Transverse colon (tissue), 3 donors: ENCODE measurements at regions not wholly inside any gene's neighbourhood (a gene's known extent, or its start where the extent isn't known, plus 50 kb on each side); places are given as distances from the start of the nearest gene placed in this dataset.

ENCODE experiments used
- EP300 ChIP-seq: sonication (generic); formaldehyde crosslinking; IDR thresholded peaks from one replicate; pipeline ENCODE4 v1.6.1; 2017; ENCODE audit warnings: antibody characterized with exemption, low read depth
- POLR2A ChIP-seq: fragments of 450-650 bp; IDR thresholded peaks from one replicate; pipeline ENCODE4 v1.6.1; 2016; ENCODE audit warnings: antibody characterized with exemption, mild to moderate bottlenecking, moderate library complexity
- POLR2AphosphoS5 ChIP-seq, 3 donors: sonication (generic); formaldehyde crosslinking; IDR thresholded peaks; one replicate each; pipeline ENCODE4 v1.6.1; 2016; ENCODE audit warnings: antibody characterized with exemption in 3 of 3

DNA sequence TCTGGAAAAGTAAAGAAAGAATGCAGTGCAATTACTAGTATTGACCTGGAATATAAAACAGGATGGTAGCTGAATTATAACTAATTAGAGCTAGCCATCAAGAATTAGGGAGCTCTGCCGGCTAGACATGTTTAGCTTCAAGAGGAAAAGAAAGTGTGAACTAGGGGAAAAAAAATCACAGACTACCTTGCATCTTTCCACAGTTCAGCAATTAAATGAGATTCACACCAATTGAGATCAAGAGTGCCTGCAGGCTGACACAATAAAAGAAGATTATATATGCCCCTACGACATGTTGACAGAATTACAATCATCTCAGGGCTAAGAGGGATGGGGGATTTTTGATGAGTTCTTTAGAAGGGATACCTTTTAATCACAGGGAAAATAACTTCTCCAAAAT, 303.3 kb upstream of the CELF2 start:
- TF ChIP-seq POLR2A, result no peak
- TF ChIP-seq POLR2AphosphoS5 (IDR thresholded peaks at IDR 0.05), result no peak
- TF ChIP-seq EP300, result no peak
